ENCODE measurements at regions not wholly inside any gene's neighbourhood (a gene's known extent, or its start where the extent isn't known, plus 50 kb on each side); places are given as distances from the start of the nearest gene placed in this dataset.

DNA sequence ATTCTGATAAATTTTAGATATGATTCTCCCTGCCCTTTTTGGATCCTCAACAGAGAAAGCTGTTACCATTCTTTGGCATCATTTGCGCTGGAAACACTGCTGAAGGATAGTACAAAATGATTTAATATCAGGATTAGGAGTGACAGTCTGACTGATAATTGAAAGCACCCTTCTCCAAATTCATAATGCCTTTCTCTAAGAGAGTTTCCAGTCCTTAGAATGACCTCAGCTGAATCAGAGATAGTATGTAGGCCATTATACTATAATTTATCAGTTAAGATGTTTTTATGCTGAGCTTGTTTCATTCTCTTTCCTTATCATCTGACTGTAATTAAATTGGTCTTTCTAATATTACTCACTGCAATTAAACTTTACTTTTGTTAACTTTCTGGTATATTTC is 166.7 kb downstream of the ZNF326 start:
- TF ChIP-seq POLR2AphosphoS5 (IDR thresholded peaks at IDR 0.05; ENCODE audit: low read depth) (no peak), EZH2 (IDR thresholded peaks at IDR 0.05; ENCODE audit: low read depth, unreplicated experiment) (no peak), NANOG (IDR thresholded peaks at IDR 0.05; ENCODE audit: borderline replicate concordance) (no peak)
- TF ChIP-seq, protein P1, sequence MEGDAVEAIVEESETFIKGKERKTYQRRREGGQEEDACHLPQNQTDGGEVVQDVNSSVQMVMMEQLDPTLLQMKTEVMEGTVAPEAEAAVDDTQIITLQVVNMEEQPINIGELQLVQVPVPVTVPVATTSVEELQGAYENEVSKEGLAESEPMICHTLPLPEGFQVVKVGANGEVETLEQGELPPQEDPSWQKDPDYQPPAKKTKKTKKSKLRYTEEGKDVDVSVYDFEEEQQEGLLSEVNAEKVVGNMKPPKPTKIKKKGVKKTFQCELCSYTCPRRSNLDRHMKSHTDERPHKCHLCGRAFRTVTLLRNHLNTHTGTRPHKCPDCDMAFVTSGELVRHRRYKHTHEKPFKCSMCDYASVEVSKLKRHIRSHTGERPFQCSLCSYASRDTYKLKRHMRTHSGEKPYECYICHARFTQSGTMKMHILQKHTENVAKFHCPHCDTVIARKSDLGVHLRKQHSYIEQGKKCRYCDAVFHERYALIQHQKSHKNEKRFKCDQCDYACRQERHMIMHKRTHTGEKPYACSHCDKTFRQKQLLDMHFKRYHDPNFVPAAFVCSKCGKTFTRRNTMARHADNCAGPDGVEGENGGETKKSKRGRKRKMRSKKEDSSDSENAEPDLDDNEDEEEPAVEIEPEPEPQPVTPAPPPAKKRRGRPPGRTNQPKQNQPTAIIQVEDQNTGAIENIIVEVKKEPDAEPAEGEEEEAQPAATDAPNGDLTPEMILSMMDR (conservative IDR thresholded peaks at IDR 0.05; ENCODE audit: low read depth in 2 of 2), result no peak

Data from GM23338 (cell line).